ENCODE measurements at regions not wholly inside any gene's neighbourhood (a gene's known extent, or its start where the extent isn't known, plus 50 kb on each side); places are given as distances from the start of the nearest gene placed in this dataset.

DNA sequence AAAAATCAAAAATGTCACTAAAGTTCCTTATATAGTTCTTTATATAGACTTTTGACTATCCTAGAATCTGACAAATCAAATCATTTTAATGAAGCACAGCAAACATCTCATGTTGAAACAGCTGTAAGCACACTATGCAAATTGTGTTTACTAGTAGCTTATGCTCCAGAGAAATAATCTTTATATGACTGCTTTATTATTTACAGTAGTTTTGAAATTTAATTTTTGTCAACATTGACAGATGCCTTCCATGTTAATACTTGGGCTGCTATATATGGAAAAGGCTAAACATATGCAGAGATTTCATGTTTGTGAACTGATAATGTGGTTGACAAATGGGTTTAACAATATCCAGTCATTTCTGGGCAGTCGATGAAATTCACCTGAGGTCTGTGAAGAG lies 616.8 kb downstream of the TAFA4 start:
- DNase-seq, result no peak

DNA sequence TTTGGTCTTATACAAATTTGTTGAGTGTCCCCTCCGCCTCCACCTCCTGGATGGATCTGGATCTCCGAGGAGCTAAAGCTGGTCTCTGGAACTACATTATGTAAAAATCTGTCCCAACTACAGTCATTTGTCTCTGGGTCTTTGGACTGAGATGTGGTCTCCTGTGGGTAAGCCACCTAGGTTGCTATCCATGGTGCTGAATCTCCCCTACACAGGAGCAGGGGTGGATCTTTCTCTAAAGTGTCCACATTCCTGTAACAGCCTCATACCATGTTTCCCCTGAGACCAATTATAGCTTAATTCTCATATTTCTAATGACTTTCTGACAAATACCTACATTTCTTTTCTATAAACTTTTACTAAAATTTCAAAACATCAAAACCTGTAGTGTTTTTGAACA lies 625.8 kb downstream of the TAFA4 start:
- DNase-seq, result no peak

DNA sequence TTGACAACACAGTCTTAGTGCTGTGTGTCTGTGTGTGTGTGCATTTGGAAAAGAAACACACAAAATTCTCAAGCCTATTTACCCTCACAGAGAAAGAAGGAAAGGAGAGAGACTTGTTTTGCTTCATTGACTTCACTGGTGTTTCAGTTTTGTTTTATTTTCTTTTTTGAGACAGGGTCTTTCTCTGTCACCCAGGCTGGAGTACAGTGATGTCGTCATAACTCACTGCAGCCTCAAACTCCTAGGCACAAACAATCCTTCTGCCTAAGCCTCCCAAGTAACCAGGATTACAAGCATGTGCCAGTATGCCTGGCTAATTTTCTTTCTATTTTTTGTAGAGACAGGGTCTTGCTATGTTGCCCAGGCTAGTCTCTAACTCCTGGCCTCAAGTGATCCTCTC lies 636.9 kb downstream of the TAFA4 start:
- no peak for DNase-seq

DNA sequence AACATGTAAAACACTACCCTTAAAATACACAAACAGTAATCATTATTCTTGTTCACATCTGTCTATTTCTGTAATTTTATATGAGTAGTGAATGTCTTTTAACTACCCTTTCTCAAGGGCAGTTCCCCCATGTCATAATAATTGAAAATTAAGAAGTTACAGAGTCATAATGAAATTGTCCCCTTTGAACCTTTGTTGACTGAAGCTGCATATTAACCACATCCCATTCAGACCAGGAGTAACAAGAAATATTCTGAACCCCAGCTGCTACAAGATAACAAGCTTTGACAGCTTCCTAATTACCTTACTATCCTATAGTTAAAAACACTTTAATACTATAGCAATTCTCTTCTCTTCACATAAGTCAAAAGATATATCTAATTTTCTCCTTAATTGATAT lies 635.9 kb upstream of the SUCLG2 start:
- no peak for DNase-seq

DNA sequence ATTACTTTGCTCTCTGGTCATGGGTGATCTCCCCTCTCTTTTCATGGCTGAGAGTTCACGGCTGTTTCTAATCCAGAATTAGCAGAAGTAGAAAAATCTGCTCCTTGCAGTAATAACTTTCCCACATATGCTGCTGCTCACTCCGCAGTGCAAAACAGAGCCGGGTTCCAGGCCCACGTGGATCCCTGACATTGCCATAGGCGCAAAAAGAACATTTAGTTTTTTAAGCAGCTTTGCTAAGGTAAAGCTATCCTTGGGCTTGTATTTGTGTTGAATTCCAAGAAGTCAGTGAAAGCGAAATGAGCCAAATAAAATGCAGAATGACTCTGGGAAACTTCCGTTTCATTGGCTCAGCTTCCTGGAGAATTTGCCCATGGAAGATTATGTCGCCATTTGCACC lies 633.7 kb upstream of the SUCLG2 start:
- DNase-seq, result no peak

DNA sequence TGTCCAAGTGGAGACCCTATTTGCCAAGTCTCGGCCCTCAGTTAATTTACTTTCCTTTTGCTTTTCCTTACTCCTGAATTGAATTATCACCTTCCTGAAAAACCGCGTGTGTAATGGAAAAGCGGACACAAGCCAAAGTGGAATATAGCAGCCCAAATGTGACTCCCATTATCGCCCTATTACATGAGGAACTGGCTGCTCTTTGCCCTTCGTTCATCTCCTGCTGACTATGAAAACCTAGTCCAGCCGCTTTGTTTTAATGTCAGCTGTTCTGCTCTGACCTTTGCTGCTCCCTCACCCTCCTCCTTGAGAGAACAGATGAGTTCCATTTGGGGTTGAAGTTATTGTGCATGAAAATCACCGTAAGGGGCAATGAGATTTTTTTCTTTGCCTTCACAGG lies 632.7 kb upstream of the SUCLG2 start:
- no peak for DNase-seq

DNA sequence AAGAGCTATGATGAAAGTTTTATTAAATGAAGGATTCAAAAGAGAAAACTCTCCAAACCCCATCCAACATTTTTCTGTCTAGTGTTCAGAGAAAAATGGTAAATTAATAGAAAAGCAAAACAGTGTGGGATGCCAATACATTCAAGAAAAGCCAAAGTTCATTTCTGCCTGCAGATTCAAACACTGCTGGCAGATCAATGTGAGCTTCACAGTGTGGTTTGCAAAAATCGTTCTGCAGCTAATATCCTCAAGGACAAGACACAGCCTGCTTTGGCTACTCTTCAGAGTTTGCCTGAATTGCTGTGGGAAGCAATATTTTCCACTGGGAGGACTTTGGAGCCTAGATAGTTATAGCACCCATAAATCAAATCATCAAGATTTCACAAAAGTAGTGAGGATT lies 619.9 kb upstream of the SUCLG2 start:
- DNase-seq, result no peak

DNA sequence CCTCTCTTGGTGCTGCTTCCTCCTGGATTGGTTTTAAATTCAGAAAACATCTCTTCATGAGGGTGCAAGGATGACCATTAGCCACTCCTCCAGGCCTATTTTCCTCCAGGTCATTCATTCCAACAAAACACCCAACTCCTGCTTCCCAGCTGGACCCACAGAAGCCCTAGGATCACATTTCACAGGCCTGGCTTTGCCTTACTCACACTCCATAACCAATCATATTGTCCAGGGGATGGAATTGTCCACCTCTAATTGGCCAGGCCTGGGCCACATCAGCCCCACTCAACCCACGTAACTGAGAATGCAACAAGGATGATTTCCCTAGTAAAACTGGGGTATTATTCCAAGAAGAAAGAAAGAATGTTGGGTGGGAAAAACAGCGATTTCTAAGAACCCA lies 616.7 kb upstream of the SUCLG2 start:
- DNase-seq, result no peak

DNA sequence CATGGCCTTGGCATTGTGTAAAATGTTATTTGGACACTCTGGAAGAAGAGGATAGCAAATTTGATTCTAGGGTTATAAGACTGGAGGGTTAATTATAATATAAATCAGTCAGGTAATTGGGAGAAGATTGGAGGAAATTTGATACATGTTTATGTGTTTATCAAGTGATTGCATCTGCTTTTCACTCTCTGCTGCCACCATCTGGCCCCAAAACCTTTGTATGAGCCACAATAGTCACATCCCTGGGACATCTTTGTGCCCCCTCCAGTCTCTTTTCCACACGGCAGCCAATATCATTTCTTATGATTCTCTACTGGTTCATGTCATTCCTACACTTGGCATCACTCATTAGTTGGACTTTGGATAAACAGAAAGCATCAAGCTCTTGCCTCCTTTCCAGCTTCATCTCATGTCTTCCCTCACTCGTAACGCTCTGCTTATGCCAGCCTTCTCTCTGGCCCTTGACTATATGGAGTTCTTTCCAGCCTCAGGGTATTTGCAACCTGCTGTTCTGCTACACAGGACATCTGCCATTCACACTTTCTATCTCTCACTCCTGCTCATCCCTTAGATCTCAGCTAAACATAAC lies 602.3 kb upstream of the SUCLG2 start:
- peak in 7 of 56 donors; percentile 0 to 22 (median 4) for DNase-seq

DNA sequence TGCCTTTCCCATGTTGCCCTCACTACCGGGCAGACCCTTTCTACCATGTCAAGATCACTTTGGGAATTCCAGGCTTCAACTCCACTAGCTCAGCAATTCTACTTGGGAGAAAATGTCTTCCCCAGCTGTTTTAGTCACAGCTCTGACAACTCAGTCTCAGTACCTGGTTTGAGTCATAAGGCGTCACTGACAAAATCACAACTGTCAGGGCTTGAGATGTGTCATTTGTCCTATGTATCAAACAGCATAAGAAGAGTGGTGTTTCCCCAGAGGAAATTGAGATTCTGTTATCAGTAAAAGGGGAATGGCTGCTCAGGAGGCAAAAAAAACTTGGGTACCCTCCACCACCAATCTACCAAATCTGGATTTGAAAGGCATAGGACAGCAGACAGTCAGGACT lies 594.9 kb upstream of the SUCLG2 start:
- DNase-seq, result no peak

DNA sequence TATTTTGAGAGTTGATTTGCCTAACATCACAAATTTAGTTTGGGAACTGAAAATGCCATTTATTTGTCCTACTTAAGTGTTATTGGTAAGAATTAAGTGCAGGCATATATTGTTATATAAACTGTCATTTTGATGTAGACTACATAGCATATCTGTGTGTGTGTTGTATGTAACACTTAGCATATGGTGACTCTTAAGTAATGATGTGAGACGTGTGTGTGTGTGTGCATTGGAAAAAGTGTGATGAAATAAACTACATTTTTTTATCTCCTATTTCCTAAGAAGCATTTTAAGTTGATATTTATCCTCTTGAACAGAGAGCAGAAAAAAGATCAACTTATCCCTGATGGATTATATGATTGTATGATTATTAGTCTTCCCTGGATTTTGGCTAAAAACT lies 588.2 kb upstream of the SUCLG2 start:
- DNase-seq, result no peak

DNA sequence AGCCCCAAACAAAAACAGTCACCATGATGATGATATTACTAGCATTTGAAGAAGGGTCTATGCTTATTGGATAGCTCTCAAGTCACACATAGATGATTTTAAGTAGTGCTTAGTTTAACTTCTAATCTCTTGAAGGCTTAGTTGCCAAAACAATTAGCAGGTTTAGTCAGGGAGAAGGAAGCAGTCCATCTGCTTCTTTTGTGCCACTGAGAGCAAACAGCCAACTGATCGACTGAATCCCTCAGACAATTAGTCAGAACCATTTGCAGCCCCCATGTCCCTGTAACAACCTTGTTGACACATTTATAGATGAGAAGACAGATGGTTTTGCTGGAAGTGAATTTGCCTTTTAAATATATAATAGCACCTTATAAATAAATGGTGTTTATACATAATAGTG lies 585.1 kb upstream of the SUCLG2 start:
- peak in 1 of 56 donors; percentile 2 for DNase-seq

DNA sequence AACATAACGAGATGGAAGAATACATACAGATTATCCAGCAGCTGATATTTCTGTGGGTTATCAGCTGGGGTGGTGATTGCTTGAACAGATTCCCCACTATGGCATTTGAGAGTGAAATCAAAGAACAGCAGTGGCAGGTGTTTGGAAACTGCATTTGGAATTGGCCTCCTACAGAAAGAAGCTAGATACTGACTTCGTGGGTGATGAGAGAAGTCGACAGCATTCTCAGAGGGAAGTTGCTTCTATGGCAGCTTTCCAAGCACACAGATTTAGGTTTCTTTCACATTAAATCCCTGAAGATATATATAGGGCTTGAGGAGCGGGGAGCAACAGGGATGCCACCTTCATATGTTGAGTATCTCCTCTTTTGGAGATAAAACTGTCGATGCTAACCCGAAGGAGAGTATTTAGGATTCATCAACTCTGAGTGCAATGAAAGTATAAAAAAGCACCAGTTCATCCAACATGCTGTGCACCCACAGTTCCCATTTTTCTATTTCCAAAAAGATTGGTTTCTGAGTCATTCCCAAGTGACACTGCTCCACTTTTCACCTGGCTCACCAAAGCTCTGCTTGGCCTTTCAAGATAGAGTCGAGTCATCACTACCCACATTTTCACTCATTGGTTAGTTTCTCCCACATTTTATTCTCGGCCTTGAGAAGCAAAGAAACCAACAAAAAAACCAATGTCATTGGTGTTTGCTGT lies 579.8 kb upstream of the SUCLG2 start:
- DNase-seq, result peak in 8 of 56 donors; percentile 3 to 33 (median 20)

DNA sequence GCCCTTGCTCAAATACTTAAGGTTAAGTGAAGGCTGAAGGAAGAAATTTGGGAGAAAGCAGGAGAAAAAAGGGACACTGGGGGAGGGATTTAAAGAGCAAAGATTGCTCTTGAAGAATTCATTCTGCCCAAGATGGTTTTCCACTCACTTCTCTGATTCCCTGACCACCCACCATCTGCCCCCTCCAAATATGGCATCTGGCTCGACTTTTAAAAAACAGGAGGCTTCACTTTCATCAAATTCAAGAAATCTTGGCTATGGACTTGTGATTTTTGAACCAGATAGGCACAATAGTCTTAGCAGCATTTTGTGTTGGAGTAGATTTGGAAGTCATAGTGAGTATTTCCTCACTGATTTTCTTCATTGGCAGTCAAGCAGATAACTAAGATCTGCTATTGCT lies 574.4 kb upstream of the SUCLG2 start:
- DNase-seq, result peak in 2 of 56 donors; percentile 1 to 6

DNA sequence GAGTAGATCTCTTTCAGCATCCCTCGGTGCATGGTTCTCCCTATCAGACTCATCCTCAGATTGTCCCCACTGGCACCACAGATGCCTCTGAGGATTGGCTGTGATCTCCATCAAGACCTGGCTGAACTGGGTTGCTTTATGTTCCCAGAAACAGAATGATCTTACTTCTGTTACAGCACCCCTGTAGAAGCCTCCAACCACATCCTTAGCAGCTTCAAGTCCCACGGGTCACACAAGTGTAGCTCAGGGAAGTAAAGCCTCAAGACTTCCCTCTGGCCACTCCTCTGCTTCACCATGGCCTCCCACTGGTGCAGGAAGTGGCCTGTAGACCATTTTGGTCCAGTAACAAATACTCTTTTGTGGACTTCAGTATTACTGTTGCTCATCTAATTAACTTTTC lies 566.4 kb upstream of the SUCLG2 start:
- DNase-seq, result no peak

DNA sequence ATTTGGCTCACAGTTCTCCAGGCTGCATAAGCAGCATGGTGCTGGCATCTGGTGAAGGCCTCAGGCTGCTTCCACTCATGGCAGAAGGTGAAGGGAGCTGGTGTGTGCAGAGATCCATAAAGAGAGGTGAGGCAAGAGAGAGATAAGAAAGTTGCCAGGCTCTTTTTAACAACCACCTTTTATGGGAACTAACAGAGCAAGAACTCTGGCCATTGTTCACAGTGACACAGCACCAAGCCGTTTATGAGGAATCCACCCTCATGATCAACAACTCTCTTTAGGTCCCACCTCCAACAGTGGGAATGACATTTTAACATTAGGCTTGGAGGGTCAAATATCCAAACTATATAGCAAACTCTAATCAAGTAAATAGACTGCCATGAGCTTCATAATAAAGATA lies 557.2 kb upstream of the SUCLG2 start:
- no peak for DNase-seq

DNA sequence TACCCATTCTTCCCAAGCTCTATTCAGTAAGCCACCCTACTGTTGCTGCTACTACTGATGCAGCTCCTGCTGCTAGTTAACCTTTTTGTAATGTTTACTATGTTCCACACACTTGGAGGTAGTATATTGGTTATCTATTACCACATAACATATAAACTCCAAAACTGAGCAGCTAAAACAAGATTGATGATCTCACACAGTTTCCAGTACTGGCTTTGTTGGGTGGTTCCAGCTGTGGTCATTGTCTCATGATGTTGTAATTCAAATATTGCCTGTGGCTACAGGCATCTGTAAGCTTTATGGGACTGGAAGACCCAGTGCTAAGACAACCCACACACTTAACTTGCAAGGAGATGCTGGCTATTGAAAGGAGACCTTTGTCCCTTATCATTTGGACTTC lies 556.2 kb upstream of the SUCLG2 start:
- DNase-seq, result no peak

DNA sequence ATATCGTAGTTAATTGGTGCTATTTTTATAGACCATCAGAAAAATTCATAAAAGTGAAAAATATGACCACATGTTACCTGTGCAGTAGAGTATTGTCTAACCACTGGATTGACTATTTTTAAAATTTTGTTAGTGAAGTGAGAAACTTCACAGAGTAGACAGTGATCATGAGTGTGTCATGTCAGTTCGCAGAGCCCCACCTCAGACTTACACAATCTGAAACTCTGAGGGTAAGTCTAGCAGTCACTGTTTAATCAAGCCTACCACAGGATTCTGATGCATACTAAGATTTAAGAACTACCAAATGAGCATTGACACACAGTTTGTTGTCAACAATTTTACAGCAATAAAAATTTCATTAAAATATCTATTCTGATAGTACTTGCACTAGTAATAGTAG lies 552.9 kb upstream of the SUCLG2 start:
- DNase-seq, result no peak

DNA sequence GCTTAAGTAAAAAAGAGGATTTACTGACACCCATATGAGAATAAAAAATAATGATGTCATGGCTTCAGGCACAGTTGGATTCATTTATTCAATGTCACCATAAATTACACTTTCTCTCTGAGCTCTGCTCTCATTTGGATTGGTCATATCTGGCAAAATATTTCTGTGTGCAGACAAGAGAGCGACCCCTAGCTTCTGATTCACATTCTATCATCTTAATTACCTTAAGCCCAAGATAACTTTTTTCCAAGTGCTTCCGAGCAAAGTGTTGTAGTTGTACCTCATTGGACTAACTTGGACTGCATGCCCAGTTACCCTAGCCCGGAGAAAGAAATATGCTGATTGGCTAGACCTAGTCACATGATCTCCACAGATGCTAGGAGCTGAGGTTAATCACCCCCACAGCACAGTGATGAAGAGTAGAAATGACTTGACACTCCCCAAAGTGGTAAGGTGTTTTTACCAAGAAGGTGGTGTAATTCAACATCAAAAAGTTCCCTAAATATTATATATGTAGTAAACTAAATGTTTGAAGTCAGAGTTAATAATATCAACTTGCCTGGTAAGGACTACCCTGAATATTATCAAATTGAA lies 552.2 kb upstream of the SUCLG2 start:
- DNase-seq, result no peak

DNA sequence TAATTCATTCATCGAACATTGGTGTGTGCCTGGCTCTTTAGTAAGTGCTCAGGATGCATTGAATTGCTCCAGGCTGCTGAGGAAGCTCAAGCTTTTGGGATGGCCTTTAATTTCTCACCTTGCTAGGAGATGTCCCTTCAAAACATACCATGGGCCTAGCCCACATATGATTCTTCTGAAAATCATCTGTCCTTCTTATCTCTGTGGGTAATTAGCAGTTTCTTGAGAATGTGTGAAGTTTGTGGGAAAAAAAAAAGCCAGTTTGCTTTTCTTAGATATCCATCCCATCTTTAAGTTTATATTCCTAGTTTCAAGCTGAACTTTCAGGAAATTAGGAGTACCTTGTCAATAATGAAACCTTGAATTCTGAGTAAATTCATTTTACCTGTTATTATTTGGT lies 532.3 kb upstream of the SUCLG2 start:
- no peak for DNase-seq

DNA sequence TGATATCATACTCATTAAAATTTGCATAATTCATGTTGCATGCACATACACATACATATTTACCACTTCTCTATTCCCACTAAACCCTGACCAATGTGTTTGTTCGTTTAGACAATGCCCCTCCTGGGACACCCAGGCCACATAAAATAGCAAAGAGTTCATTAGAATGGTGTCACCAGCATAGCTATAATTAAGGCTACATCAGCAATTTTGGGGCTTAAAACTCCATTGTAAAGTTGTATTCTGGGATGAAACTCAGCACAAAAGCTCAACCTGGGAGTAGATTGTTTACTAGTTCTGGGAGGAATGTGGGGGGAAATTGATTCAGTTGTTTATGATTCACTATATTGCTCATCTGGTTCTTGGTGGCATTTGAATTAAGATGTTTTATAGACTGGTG lies 522.2 kb upstream of the SUCLG2 start:
- DNase-seq, result no peak

DNA sequence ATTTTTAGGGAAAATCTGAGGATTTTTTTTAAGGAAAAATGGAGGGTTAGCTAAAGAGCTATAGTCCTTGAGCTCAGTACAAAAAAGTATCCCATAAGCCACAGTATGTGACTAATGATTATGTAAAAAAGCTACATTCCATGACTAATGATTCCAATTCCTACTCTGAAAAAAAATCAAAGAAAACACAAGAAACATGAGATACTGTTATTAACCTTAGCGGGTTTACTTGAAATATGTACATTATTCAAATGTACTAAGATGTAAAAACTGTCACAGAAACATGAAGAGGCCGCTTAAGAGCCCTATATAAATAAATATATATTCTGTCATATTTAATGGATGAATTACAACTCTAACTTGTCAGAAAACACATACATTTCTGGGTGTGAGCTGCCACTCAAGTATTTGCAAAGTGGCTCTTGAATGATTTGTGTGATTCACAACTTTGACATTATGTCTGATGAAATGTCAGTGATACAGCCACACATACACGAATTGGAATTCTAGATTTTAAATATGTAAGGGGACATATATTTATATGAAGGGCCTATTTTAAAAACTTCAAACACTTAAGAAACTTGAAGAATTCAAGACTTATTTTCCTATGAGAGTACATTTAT lies 518.7 kb upstream of the SUCLG2 start:
- no peak for DNase-seq

DNA sequence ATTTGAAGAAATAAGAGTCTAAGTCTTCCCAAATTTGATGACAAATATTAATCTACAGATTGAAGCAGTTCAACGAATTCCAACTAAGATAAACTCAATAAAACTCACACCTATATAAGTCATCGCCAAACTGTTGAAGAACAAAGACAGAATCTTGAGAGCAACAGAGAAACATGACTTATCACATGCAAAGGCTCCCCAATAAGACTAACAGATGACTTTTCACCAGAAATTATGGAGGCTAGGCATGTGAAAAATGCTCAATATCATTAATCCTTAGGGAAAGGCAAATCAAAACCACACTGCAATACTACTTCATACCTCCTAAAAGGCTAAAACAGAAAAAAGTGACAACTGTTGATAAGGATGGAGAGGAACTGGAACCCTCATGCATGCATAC lies 517.6 kb upstream of the SUCLG2 start:
- DNase-seq, result no peak
